AG04449 (cell line): ENCODE measurements at regions not wholly inside any gene's neighbourhood (a gene's known extent, or its start where the extent isn't known, plus 50 kb on each side); places are given as distances from the start of the nearest gene placed in this dataset.
"Not testable (repeated sequence)": the region's sequence is repeated elsewhere in the genome, so short reads cannot be mapped to it uniquely, and the experiment has no call there.

Experiments
- CTCF ChIA-PET: fragments of 350-600 bp; formaldehyde crosslinking; extraction: SDS; loops from one replicate; lab custom pipeline; 2021; ENCODE audit warnings: antibody characterized with exemption; lab: Yijun Ruan, JAX
- POLR2A ChIA-PET: fragments of 400-600, 350-600 bp; formaldehyde crosslinking; extraction: SDS; loops from one replicate; lab custom pipeline; 2020; ENCODE audit warnings: antibody characterized with exemption, inconsistent platforms; lab: Yijun Ruan, JAX
- DNase-seq: peaks from one replicate; pipeline ENCODE4 v3.0.0-alpha.2; 2010; ENCODE audit warnings: low read depth, low spot score
- H3K4me3 ChIP-seq: 2 replicates; pipeline ENCODE4 v1.5.1; 2011; ENCODE audit warnings: low read depth, mild to moderate bottlenecking, control low read depth, low read length
- CTCF ChIP-seq: IDR thresholded peaks from one replicate; pipeline ENCODE4 v1.5.1; 2011; ENCODE audit warnings: mild to moderate bottlenecking, moderate library complexity, low read length, control low read depth, inconsistent platforms; ENCODE audit not compliant: insufficient read depth; ENCODE audit errors: missing control alignments

GRCh38 chr11:110852921-110853490 lies 140.8 kb upstream of the ARHGAP20 start:
- POLR2A ChIA-PET: no interaction called here
- H3K4me3 ChIP-seq: no peak overlapping the region
- CTCF ChIA-PET: no interaction called here
- TF ChIP-seq CTCF: no peak
- DNase-seq: no peak

GRCh38 chr11:110850846-110851245 lies 138.6 kb upstream of the ARHGAP20 start:
- no peak for DNase-seq
- no peak overlapping the region for H3K4me3 ChIP-seq
- CTCF ChIA-PET: no interaction called here
- POLR2A ChIA-PET: no interaction called here
- no peak for TF ChIP-seq CTCF

- H3K4me3 ChIP-seq, DNase-seq, CTCF ChIA-PET, POLR2A ChIA-PET: not testable (repeated sequence)
Observed at GRCh38 chr11:110843053-110843452, 130.8 kb upstream of the ARHGAP20 start.

- CTCF ChIA-PET: no interaction called here
- no peak overlapping the region for H3K4me3 ChIP-seq
- POLR2A ChIA-PET: no interaction called here
- DNase-seq: no peak
- TF ChIP-seq CTCF: no peak
Observed at GRCh38 chr11:110838808-110839207, 126.6 kb upstream of the ARHGAP20 start.

- ChIA-PET POLR2A (no interaction called here), CTCF (no interaction called here)
- no peak for DNase-seq
- no peak for TF ChIP-seq CTCF
- H3K4me3 ChIP-seq: no peak overlapping the region
Observed at GRCh38 chr11:110837603-110838002, 125.4 kb upstream of the ARHGAP20 start.

GRCh38 chr11:110835106-110835505 lies 122.9 kb upstream of the ARHGAP20 start:
- CTCF ChIA-PET: no interaction called here
- TF ChIP-seq CTCF: no peak
- POLR2A ChIA-PET: no interaction called here
- H3K4me3 ChIP-seq: no peak overlapping the region
- DNase-seq: no peak

- DNase-seq: no peak
- ChIA-PET POLR2A (no interaction called here), CTCF (no interaction called here)
- no peak overlapping the region for H3K4me3 ChIP-seq
- TF ChIP-seq CTCF: no peak
Observed at GRCh38 chr11:110833033-110833484, 120.8 kb upstream of the ARHGAP20 start.
